ENCODE measurements at regions not wholly inside any gene's neighbourhood (a gene's known extent, or its start where the extent isn't known, plus 50 kb on each side); places are given as distances from the start of the nearest gene placed in this dataset.

GRCh38 chr6:23561732-23562131 lies 564.3 kb upstream of the NRSN1 start:
- no peak overlapping the region for H3K27ac ChIP-seq
- TF ChIP-seq ZFX (IDR thresholded peaks at IDR 0.05) (no peak), CTCF (conservative IDR thresholded peaks at IDR 0.05) (no peak)

DNA sequence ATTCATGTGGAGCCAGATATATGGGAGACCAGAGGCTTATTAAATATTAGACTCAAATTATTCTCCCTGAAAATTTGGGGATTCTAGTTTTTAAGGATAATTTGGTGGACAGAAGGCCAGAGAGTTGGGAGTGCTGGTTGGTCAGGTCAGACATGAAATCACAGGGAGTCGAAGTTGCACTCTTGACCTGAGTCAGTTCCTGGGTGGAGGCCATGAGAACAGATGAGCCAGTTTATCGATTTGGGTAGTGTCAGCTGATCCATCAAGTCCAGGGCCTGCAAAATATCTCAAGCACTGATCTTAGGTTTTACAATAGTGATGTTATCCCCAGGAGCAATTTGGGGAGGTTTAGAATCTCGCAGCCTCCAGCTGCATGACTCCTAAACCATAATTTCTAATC lies 563.5 kb upstream of the NRSN1 start:
- no peak overlapping the region for H3K27ac ChIP-seq
- no peak for TF ChIP-seq CTCF (conservative IDR thresholded peaks at IDR 0.05)
- TF ChIP-seq ZFX (IDR thresholded peaks at IDR 0.05) = no peak

GRCh38 chr6:23563323-23563722 lies 562.7 kb upstream of the NRSN1 start:
- TF ChIP-seq CTCF (conservative IDR thresholded peaks at IDR 0.05) (no peak), ZFX (IDR thresholded peaks at IDR 0.05) (no peak)
- H3K27ac ChIP-seq = no peak overlapping the region

- peak overlapping the region; percentile 20; the same call in 1 of the 2 replicates for H3K27ac ChIP-seq
- TF ChIP-seq ZFX (IDR thresholded peaks at IDR 0.05) (no peak), CTCF (conservative IDR thresholded peaks at IDR 0.05) (no peak)
Measured at GRCh38 chr6:23566418-23566817, 559.6 kb upstream of the NRSN1 start.

DNA sequence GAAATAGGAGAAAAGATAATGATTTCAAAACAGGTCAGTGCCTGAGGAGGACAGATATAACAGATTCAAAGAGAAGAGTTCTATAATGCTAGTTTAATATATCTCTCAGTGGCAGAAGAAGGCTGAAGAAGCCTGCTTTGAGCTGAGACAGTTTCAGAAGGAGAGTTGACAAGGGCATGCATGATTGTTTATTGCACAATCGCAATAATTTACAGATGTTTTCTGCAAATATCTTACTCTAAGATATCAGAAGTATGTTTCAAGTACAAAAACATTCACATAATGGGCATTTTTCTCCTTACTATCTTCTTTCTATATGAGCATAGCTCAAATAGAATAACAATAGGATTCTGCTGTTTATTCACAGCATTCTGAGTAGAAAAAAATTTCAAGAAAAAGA lies 557.7 kb upstream of the NRSN1 start:
- no peak overlapping the region for H3K27ac ChIP-seq
- TF ChIP-seq ZFX (IDR thresholded peaks at IDR 0.05) = no peak
- TF ChIP-seq CTCF (conservative IDR thresholded peaks at IDR 0.05) = no peak

DNA sequence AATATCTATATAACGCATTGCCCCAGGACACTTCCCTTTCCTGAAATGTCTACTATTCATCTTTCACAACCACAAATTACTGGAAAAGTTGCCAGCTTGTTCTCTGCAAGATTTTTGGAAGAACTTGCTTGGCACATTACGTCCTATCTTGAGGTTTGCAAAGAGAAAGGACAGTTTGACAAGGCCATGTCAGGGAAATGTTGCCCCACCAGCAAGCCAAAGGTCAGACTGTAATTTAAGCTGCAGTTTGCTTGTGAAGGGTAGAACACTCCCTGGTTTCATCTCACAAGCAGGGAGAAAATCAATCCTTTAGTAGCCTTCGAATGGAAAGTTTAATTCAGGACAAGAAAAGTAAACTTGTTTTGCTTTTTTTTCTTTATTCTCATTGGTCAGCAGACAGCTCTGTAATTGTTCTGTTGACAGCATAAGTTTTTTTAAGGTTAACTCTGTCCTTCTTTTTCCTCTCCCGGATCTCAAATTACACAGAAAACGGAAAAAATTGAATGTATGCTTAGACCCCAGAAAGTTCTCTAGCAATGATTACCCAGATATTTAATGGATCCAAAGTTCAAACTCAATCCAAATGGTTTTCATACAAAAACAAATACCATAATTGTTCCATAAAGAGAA lies 541.8 kb upstream of the NRSN1 start:
- TF ChIP-seq ZFX (IDR thresholded peaks at IDR 0.05) = no peak
- TF ChIP-seq CTCF (conservative IDR thresholded peaks at IDR 0.05) = no peak
- no peak overlapping the region for H3K27ac ChIP-seq

DNA sequence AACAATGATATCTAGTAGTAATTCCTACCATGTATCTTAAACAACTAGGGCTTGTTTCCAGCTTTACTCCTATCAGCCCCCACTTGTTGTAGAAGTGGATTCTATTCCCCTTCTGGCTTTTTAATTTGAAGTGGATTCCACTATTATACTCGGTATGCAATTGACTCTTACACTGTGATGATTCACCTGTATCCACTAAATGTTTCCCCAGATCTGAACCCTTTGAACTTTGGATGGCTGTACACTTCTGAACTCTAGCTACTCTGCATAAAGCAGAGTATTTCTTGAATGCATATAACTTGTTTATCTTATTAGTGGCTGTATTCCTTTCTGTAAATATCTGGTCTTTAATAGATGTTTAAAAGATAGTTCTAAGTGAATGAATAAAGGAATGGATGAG lies 538.4 kb upstream of the NRSN1 start:
- no peak overlapping the region for H3K27ac ChIP-seq
- TF ChIP-seq ZFX (IDR thresholded peaks at IDR 0.05) (no peak), CTCF (conservative IDR thresholded peaks at IDR 0.05) (no peak)
